Testis (tissue), 2 donors: ENCODE measurements at regions not wholly inside any gene's neighbourhood (a gene's known extent, or its start where the extent isn't known, plus 50 kb on each side); places are given as distances from the start of the nearest gene placed in this dataset.
A peak's percentile ranks its signal among the peaks of the same experiment; 100 is the strongest.
"Not testable (repeated sequence)": the region's sequence is repeated elsewhere in the genome, so short reads cannot be mapped to it uniquely, and the experiment has no call there.

ENCODE experiments used
- DNase-seq: peaks from one replicate; pipeline ENCODE4 v3.0.0-alpha.2; 2019
- H3K27ac ChIP-seq, 2 donors: fragments of 200-600 bp; sonication (generic); one replicate each; pipeline ENCODE4 v1.5.1; 2019
- H3K27me3 ChIP-seq: fragments of 200-600 bp; sonication (generic); one replicate; pipeline ENCODE4 v1.5.1; 2019
- H3K36me3 ChIP-seq: fragments of 200-600 bp; sonication (generic); one replicate; pipeline ENCODE4 v1.5.1; 2017; ENCODE audit warnings: low read depth; ENCODE audit errors: missing control alignments
- H3K4me1 ChIP-seq: fragments of 200-600 bp; sonication (generic); one replicate; pipeline ENCODE4 v1.5.1; 2019
- H3K4me3 ChIP-seq, 2 donors: fragments of 200-600 bp; sonication (generic); one replicate each; pipeline ENCODE4 v1.5.1; 2017 to 2019
- H3K9me3 ChIP-seq: fragments of 200-600 bp; sonication (generic); one replicate; pipeline ENCODE4 v1.5.1; 2017
- WGBS, 2 donors: methylation state at CpG; one replicate each; pipeline ENCODE4 v1.1.5; 2018; 5-methylcytosine and 5-hydroxymethylcytosine counted together
- intact Hi-C: fragments of 100-400 bp; cut with DNase I; formaldehyde crosslinking; loops from one replicate; pipeline ENCODE4 v1.15.1; 2023; ENCODE audit warnings: low total_unique reads

- intact Hi-C loops, H3K36me3 ChIP-seq, H3K27ac ChIP-seq, H3K4me1 ChIP-seq, H3K4me3 ChIP-seq, H3K9me3 ChIP-seq, DNase-seq, H3K27me3 ChIP-seq: not testable (repeated sequence)
These were observed 52.0 kb downstream of the SYT15B start for GRCh38 chr10:47711428-47711827.

GRCh38 chr10:47710443-47710842 lies 52.9 kb downstream of the SYT15B start:
- H3K4me1 ChIP-seq, H3K36me3 ChIP-seq, DNase-seq, intact Hi-C loops, H3K9me3 ChIP-seq, H3K4me3 ChIP-seq, H3K27me3 ChIP-seq, H3K27ac ChIP-seq: not testable (repeated sequence)
- WGBS, 2 donors, result no CpG with 5 or more reads among the region's 4 CpGs

GRCh38 chr10:47705698-47706414 lies 57.5 kb downstream of the SYT15B start:
- WGBS, 2 donors, result 0% methylated on average over 2 to 7 of the region's 66 CpGs
- peak; percentile 75 for DNase-seq
- H3K4me1 ChIP-seq, H3K27me3 ChIP-seq, H3K36me3 ChIP-seq, H3K9me3 ChIP-seq, intact Hi-C loops: not testable (repeated sequence)
- H3K27ac ChIP-seq, result peak overlapping the region; percentile 55 to 74
- peak overlapping the region; percentile 47 to 48 for H3K4me3 ChIP-seq

GRCh38 chr10:47701285-47701684 lies 62.1 kb downstream of the SYT15B start:
- 57 to 69% methylated on average over 1 of the region's 1 CpG for WGBS, 2 donors
- DNase-seq, H3K4me3 ChIP-seq, intact Hi-C loops, H3K9me3 ChIP-seq, H3K36me3 ChIP-seq, H3K27ac ChIP-seq, H3K27me3 ChIP-seq, H3K4me1 ChIP-seq: not testable (repeated sequence)

GRCh38 chr10:47699854-47700253 lies 63.5 kb downstream of the SYT15B start:
- H3K36me3 ChIP-seq, H3K27ac ChIP-seq, H3K4me3 ChIP-seq, DNase-seq, H3K4me1 ChIP-seq, intact Hi-C loops, H3K27me3 ChIP-seq, H3K9me3 ChIP-seq: not testable (repeated sequence)

GRCh38 chr10:47696170-47696569 lies 67.2 kb downstream of the SYT15B start:
- not testable (repeated sequence) for DNase-seq
- 15 to 67% methylated on average over 1 of the region's 1 CpG for WGBS, 2 donors

GRCh38 chr10:47695149-47695548 lies 68.2 kb downstream of the SYT15B start:
- H3K9me3 ChIP-seq, H3K27ac ChIP-seq, H3K36me3 ChIP-seq, H3K4me1 ChIP-seq, H3K4me3 ChIP-seq, DNase-seq, H3K27me3 ChIP-seq, intact Hi-C loops: not testable (repeated sequence)
- WGBS, 2 donors, result 86 to 90% methylated on average over 2 of the region's 3 CpGs

More at GRCh38 chr10:47696170-47696569, 67.2 kb downstream of the SYT15B start:
- intact Hi-C loops, H3K9me3 ChIP-seq, H3K4me3 ChIP-seq, H3K27ac ChIP-seq, H3K36me3 ChIP-seq, H3K27me3 ChIP-seq, H3K4me1 ChIP-seq: not testable (repeated sequence)

GRCh38 chr10:47690304-47690703 lies 73.1 kb downstream of the SYT15B start:
- H3K27me3 ChIP-seq, H3K36me3 ChIP-seq, H3K27ac ChIP-seq, H3K4me1 ChIP-seq, DNase-seq, H3K9me3 ChIP-seq, H3K4me3 ChIP-seq, intact Hi-C loops: not testable (repeated sequence)
- 90% methylated on average over 2 of the region's 6 CpGs; no CpG with 5 or more reads in 1 of the 2 donors for WGBS, 2 donors

GRCh38 chr10:47683826-47684475 lies 79.4 kb downstream of the SYT15B start:
- H3K4me1 ChIP-seq, H3K36me3 ChIP-seq, H3K27me3 ChIP-seq, DNase-seq, intact Hi-C loops, H3K9me3 ChIP-seq, H3K27ac ChIP-seq, H3K4me3 ChIP-seq: not testable (repeated sequence)
- 100% methylated on average over 2 of the region's 3 CpGs for WGBS, 2 donors

- WGBS, 2 donors, result no CpG with 5 or more reads among the region's 6 CpGs
- H3K27ac ChIP-seq, intact Hi-C loops: not testable (repeated sequence)
These were observed 81.8 kb downstream of the SYT15B start for GRCh38 chr10:47681638-47681990.

GRCh38 chr10:47680848-47681637 lies 82.3 kb downstream of the SYT15B start:
- 62 to 66% methylated on average over 3 of the region's 4 CpGs for WGBS, 2 donors

More at GRCh38 chr10:47681638-47681990, 81.8 kb downstream of the SYT15B start:
- H3K36me3 ChIP-seq, H3K4me3 ChIP-seq, H3K27me3 ChIP-seq, DNase-seq, H3K9me3 ChIP-seq, H3K4me1 ChIP-seq: not testable (repeated sequence)

GRCh38 chr10:47676102-47676501 lies 87.3 kb downstream of the SYT15B start:
- H3K36me3 ChIP-seq, intact Hi-C loops, DNase-seq, H3K27me3 ChIP-seq, H3K4me3 ChIP-seq, H3K27ac ChIP-seq, H3K4me1 ChIP-seq, H3K9me3 ChIP-seq: not testable (repeated sequence)
- 80 to 93% methylated on average over 1 of the region's 1 CpG for WGBS, 2 donors

More at GRCh38 chr10:47680848-47681637, 82.3 kb downstream of the SYT15B start:
- DNase-seq, H3K27me3 ChIP-seq, H3K4me3 ChIP-seq, H3K4me1 ChIP-seq, H3K27ac ChIP-seq, H3K9me3 ChIP-seq, H3K36me3 ChIP-seq, intact Hi-C loops: not testable (repeated sequence)
